Hepatocyte (in vitro differentiated cells): ENCODE measurements at regions not wholly inside any gene's neighbourhood (a gene's known extent, or its start where the extent isn't known, plus 50 kb on each side); places are given as distances from the start of the nearest gene placed in this dataset.

ENCODE experiments used
- EZH2 ChIP-seq: fragments of 200-600 bp; sonication (generic); IDR thresholded peaks from 2 replicates; pipeline ENCODE4 v1.6.1; 2016; ENCODE audit warnings: antibody characterized with exemption, mild to moderate bottlenecking, borderline replicate concordance
- TF ChIP-seq, protein P1 (sequence below): fragments of 200-600 bp; sonication (generic); IDR thresholded peaks from 2 replicates; pipeline ENCODE4 v1.5.1; 2016; ENCODE audit warnings: antibody characterized with exemption, mild to moderate bottlenecking; ENCODE audit not compliant: poor library complexity

DNA sequence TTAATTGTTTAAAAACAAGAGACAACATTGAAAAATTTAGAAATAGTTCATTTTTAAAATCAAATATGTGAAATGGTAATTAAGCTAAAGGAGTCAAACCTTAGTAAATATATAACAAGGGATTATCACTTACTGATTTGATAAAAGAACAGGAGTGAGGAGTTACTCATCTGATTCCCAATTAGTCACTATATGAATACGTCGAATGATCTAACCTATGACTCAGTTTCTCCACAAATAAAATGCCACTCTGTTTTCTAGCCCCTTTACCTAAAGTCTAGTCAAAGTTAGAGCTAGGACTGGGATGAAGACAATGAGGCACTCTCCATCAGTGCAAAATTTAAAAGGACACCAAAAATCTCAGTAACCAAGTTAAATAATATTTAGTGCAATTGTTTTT is 70.4 kb upstream of the RASEF start:
- TF ChIP-seq, protein P1, sequence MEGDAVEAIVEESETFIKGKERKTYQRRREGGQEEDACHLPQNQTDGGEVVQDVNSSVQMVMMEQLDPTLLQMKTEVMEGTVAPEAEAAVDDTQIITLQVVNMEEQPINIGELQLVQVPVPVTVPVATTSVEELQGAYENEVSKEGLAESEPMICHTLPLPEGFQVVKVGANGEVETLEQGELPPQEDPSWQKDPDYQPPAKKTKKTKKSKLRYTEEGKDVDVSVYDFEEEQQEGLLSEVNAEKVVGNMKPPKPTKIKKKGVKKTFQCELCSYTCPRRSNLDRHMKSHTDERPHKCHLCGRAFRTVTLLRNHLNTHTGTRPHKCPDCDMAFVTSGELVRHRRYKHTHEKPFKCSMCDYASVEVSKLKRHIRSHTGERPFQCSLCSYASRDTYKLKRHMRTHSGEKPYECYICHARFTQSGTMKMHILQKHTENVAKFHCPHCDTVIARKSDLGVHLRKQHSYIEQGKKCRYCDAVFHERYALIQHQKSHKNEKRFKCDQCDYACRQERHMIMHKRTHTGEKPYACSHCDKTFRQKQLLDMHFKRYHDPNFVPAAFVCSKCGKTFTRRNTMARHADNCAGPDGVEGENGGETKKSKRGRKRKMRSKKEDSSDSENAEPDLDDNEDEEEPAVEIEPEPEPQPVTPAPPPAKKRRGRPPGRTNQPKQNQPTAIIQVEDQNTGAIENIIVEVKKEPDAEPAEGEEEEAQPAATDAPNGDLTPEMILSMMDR, result no peak
- TF ChIP-seq EZH2, result no peak
